Mucosa of descending colon (tissue), 3 donors: ENCODE measurements at regions not wholly inside any gene's neighbourhood (a gene's known extent, or its start where the extent isn't known, plus 50 kb on each side); places are given as distances from the start of the nearest gene placed in this dataset.
"Not testable (repeated sequence)": the region's sequence is repeated elsewhere in the genome, so short reads cannot be mapped to it uniquely, and the experiment has no call there.

ENCODE experiments used
- ATAC-seq: fragments of 200-7000 bp; cut with Tn5 transposase; one replicate; pipeline ENCODE4 v1.9.1; 2020; ENCODE audit warnings: mild to moderate bottlenecking, moderate library complexity
- DNase-seq, 3 donors: peaks; one replicate each; pipeline ENCODE4 v3.0.0-alpha.2; 2020
- H3K36me3 ChIP-seq: fragments of 200-600 bp; one replicate; pipeline ENCODE4 v1.8.0; 2021; ENCODE audit warnings: low read depth, mild to moderate bottlenecking
- H3K4me1 ChIP-seq: fragments of 200-600 bp; one replicate; pipeline ENCODE4 v1.8.0; 2021; ENCODE audit warnings: low read depth, mild to moderate bottlenecking
- H3K4me3 ChIP-seq: fragments of 200-600 bp; one replicate; pipeline ENCODE4 v1.8.0; 2021; ENCODE audit warnings: mild to moderate bottlenecking
- H3K9me3 ChIP-seq: fragments of 200-600 bp; one replicate; pipeline ENCODE4 v1.8.0; 2021; ENCODE audit warnings: mild to moderate bottlenecking
- intact Hi-C, 2 donors: fragments of 100-400 bp; cut with DNase I in 1 of 2; cut with micrococcal nuclease in 1 of 2; formaldehyde crosslinking; loops; one replicate each; pipeline versions ENCODE4 v1.11.0 to v1.11.1; 2022; cut with DNase I, micrococcal nuclease
- TF ChIP-seq, protein P1 (sequence below): fragments of 200-600 bp; IDR thresholded peaks from one replicate; pipeline ENCODE4 v1.8.0; 2022; ENCODE audit warnings: antibody characterized with exemption, mild to moderate bottlenecking
- donor health status: DM: no; HTN: no; CAD: no; lungs with moderate emphysema.
- donor health status: DM: no; HTN: no; CAD: no.
- donor health status: DM: no; HTN: yes; CAD: no.

GRCh38 chr2:13682540-13683272, 949.8 kb upstream of the LRATD1 start:
- Histone ChIP-seq H3K4me1 (no peaks in the 10 kb centered on the region), H3K36me3 (no peaks in the 10 kb centered on the region), H3K4me3 (no peak overlapping the region), H3K9me3 (peaks cover 40% of the 10 kb centered on the region)
- DNase-seq (no peak), ATAC-seq (no peak)
- intact Hi-C loops, result no loop called here
- TF ChIP-seq, protein P1, sequence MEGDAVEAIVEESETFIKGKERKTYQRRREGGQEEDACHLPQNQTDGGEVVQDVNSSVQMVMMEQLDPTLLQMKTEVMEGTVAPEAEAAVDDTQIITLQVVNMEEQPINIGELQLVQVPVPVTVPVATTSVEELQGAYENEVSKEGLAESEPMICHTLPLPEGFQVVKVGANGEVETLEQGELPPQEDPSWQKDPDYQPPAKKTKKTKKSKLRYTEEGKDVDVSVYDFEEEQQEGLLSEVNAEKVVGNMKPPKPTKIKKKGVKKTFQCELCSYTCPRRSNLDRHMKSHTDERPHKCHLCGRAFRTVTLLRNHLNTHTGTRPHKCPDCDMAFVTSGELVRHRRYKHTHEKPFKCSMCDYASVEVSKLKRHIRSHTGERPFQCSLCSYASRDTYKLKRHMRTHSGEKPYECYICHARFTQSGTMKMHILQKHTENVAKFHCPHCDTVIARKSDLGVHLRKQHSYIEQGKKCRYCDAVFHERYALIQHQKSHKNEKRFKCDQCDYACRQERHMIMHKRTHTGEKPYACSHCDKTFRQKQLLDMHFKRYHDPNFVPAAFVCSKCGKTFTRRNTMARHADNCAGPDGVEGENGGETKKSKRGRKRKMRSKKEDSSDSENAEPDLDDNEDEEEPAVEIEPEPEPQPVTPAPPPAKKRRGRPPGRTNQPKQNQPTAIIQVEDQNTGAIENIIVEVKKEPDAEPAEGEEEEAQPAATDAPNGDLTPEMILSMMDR, result no peak

- intact Hi-C loops, result no loop called here
- Histone ChIP-seq H3K36me3 (no peaks in the 10 kb centered on the region), H3K4me3 (no peak overlapping the region), H3K9me3 (peaks cover 69% of the 10 kb centered on the region), H3K4me1 (no peaks in the 10 kb centered on the region)
- TF ChIP-seq, protein P1, result no peak
- ATAC-seq (no peak), DNase-seq (no peak)
Measured at GRCh38 chr2:13686262-13686661, 946.3 kb upstream of the LRATD1 start.

GRCh38 chr2:13694673-13695072, 937.8 kb upstream of the LRATD1 start:
- Histone ChIP-seq H3K4me3 (no peak overlapping the region), H3K36me3 (no peaks in the 10 kb centered on the region), H3K9me3 (peaks cover 19% of the 10 kb centered on the region), H3K4me1 (no peaks in the 10 kb centered on the region)
- DNase-seq, result no peak
- no peak for ATAC-seq
- intact Hi-C loops, result no loop called here
- TF ChIP-seq, protein P1, result no peak

DNA sequence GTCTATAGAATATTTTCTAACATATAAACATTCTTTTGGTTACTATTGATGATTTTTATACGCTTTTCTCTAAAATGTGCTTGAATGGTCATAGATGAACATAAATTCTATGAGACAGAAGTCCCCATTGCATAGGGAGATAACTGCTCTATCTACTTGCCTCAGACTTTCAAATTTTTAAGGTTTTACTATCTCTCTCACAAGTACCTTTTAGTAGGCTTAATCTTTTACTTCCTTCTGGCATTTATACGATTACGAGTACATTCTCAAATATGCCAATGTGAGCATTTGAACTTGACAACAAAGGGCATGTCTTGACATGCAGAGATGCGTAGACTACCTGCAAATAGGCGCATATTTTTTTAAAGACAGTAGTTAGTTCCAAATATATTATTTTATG, 935.9 kb upstream of the LRATD1 start:
- intact Hi-C loops, result no loop called here
- Histone ChIP-seq H3K4me1 (no peaks in the 10 kb centered on the region), H3K9me3 (peaks cover 10% of the 10 kb centered on the region), H3K4me3 (no peak overlapping the region), H3K36me3 (no peaks in the 10 kb centered on the region)
- ATAC-seq (no peak), DNase-seq (no peak)
- TF ChIP-seq, protein P1, result no peak

DNA sequence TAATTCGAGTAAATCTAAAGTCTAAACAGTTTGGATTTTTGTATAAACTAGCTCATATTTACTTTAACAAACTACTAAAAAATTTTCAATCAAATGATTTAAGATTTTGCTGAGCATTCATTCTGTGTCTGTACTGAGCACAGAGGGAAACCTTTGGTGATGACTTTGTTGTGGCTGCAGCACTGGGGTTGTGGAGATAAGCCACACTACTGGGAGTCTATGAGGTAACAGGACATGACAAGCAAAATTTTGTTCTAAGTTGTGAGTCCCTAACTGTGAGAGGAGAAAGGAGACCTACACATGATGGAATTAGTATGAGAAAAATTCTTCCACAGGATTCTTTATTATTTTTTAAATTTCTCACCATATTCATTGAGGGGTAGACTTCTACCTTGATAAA, 933.7 kb upstream of the LRATD1 start:
- Histone ChIP-seq H3K4me3 (no peak overlapping the region), H3K9me3 (peaks cover 3% of the 10 kb centered on the region), H3K36me3 (no peaks in the 10 kb centered on the region), H3K4me1 (no peaks in the 10 kb centered on the region)
- ATAC-seq (no peak), DNase-seq (no peak)
- intact Hi-C loops, result no loop called here
- TF ChIP-seq, protein P1, result no peak

DNA sequence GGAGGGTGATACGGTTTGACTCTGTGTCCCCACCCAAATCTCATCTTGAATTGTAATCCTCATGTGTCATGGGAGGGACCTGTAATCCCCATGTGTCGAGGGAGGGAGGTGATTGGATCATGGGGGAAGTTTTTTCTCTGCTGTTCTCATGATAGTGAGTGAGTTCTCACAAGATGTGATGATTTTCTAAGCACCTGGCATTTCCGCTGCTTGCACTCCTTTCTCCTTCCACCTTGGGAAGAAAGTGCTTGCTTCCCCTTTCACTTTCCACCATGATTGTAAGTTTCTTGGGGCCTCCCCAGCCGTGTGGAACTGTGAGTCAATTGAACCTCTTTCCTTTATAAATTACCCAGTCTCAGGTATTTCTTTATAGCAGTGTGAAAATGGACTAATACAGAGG, 932.6 kb upstream of the LRATD1 start:
- H3K36me3 ChIP-seq, intact Hi-C loops, H3K9me3 ChIP-seq, H3K4me1 ChIP-seq, DNase-seq, H3K4me3 ChIP-seq, ATAC-seq: not testable (repeated sequence)
